ENCODE measurements at regions not wholly inside any gene's neighbourhood (a gene's known extent, or its start where the extent isn't known, plus 50 kb on each side); places are given as distances from the start of the nearest gene placed in this dataset.
A peak's percentile ranks its signal among the peaks of the same experiment; 100 is the strongest.
"Not testable (repeated sequence)": the region's sequence is repeated elsewhere in the genome, so short reads cannot be mapped to it uniquely, and the experiment has no call there.

GRCh38 chr14:76701981-76702380 lies 59.3 kb upstream of the VASH1 start:
- no peak for DNase-seq

- DNase-seq, result no peak
Observed at GRCh38 chr14:76705214-76705613, 56.1 kb upstream of the VASH1 start.

GRCh38 chr14:76706207-76706606 lies 55.1 kb upstream of the VASH1 start:
- not testable (repeated sequence) for DNase-seq

GRCh38 chr14:76706811-76707210 lies 54.5 kb upstream of the VASH1 start:
- no peak for DNase-seq

GRCh38 chr14:76708028-76708427 lies 53.2 kb upstream of the VASH1 start:
- no peak for DNase-seq

- no peak for DNase-seq
Observed at GRCh38 chr14:76708771-76709170, 52.5 kb upstream of the VASH1 start.

- DNase-seq, result peak; percentile 9
Observed at GRCh38 chr14:76710056-76711010, 50.9 kb upstream of the VASH1 start.

All from activated CD4-positive, alpha-beta T cell treated with anti-CD3 and anti-CD28 coated beads, Interleukin-2, amount 50 U/mL, for 1 hour (primary cell).